Thyroid gland (tissue), 4 donors: ENCODE measurements at regions not wholly inside any gene's neighbourhood (a gene's known extent, or its start where the extent isn't known, plus 50 kb on each side); places are given as distances from the start of the nearest gene placed in this dataset.

Source experiments
- CTCF ChIP-seq, 6 experiments: fragments of 200-600 bp in 3 of 6; fragments of 450-650 bp in 3 of 6; sonication (generic) in 3 of 6; IDR thresholded peaks; one replicate each; pipeline ENCODE4 v1.5.1; 2016 to 2019; ENCODE audit warnings: antibody characterized with exemption in 6 of 6, mild to moderate bottlenecking in 2 of 6, inconsistent platforms in 1 of 6, moderate library complexity in 1 of 6
- POLR2A ChIP-seq, 2 donors: fragments of 450-650 bp; IDR thresholded peaks; one replicate each; pipeline ENCODE4 v1.6.1; 2017; ENCODE audit warnings: antibody characterized with exemption in 2 of 2, mild to moderate bottlenecking in 2 of 2, moderate library complexity in 1 of 2

- TF ChIP-seq CTCF (IDR thresholded peaks at IDR 0.05) (no peak), POLR2A (IDR thresholded peaks at IDR 0.05) (no peak)
Measured at GRCh38 chr6:11322252-11322885, 89.9 kb upstream of the NEDD9 start.
